Spleen (tissue), 7 donors: ENCODE measurements at regions not wholly inside any gene's neighbourhood (a gene's known extent, or its start where the extent isn't known, plus 50 kb on each side); places are given as distances from the start of the nearest gene placed in this dataset.

Source experiments
- POLR2A ChIP-seq, 3 donors: fragments of 450-650 bp; IDR thresholded peaks; one replicate each; pipeline ENCODE4 v1.5.1; 2017; ENCODE audit warnings: antibody characterized with exemption in 3 of 3, mild to moderate bottlenecking in 1 of 3
- TF ChIP-seq, protein P1 (sequence below), 11 experiments: fragments of 200-600 bp in 7 of 11; fragments of 450-650 bp in 4 of 11; sonication (generic) in 4 of 11; IDR thresholded peaks in 8 of 11; conservative IDR thresholded peaks in 3 of 11; 1 replicate in 7 of 11; 2 replicates in 4 of 11; pipeline versions ENCODE4 v1.4.0 to v1.8.0; 2016 to 2021; ENCODE audit warnings: antibody characterized with exemption in 11 of 11, inconsistent platforms in 4 of 11, mild to moderate bottlenecking in 1 of 11
- donor health status: DM: no; HTN: no; CAD: no; lungs with moderate emphysema.
- donor health status: DM: no; HTN: no; CAD: no.
- donor health status: DM: no; HTN: no; CAD: no.

GRCh38 chr2:7730990-7731389, 813.8 kb downstream of the RNF144A start:
- TF ChIP-seq, protein P1, sequence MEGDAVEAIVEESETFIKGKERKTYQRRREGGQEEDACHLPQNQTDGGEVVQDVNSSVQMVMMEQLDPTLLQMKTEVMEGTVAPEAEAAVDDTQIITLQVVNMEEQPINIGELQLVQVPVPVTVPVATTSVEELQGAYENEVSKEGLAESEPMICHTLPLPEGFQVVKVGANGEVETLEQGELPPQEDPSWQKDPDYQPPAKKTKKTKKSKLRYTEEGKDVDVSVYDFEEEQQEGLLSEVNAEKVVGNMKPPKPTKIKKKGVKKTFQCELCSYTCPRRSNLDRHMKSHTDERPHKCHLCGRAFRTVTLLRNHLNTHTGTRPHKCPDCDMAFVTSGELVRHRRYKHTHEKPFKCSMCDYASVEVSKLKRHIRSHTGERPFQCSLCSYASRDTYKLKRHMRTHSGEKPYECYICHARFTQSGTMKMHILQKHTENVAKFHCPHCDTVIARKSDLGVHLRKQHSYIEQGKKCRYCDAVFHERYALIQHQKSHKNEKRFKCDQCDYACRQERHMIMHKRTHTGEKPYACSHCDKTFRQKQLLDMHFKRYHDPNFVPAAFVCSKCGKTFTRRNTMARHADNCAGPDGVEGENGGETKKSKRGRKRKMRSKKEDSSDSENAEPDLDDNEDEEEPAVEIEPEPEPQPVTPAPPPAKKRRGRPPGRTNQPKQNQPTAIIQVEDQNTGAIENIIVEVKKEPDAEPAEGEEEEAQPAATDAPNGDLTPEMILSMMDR (IDR thresholded peaks at IDR 0.05 in 8 of 11, conservative IDR thresholded peaks at IDR 0.05 in 3 of 11): no peak
- TF ChIP-seq POLR2A (IDR thresholded peaks at IDR 0.05): no peak
